ENCODE measurements at regions not wholly inside any gene's neighbourhood (a gene's known extent, or its start where the extent isn't known, plus 50 kb on each side); places are given as distances from the start of the nearest gene placed in this dataset.

DNA sequence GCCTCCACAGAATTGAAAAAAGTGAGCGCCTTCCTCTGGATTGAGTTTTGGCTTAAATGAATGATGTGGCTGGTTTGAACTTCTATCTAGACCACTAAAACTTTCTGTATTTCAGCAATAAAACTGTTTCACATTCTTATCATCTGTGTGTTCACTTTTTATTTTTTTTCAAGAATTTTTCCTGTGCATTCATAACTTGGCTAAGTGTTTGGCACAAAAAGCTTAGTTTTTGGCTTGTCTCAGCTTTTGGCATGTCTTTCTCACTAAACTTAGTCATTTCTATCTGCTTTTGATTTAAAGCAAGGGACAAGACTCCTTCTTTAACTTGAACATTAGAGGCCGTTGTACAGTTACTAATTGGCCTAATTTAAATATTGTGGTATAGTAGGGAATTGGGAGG lies 1015.1 kb downstream of the EPHA7 start:
- TF ChIP-seq CTBP2 (IDR thresholded peaks at IDR 0.05; ENCODE audit: borderline replicate concordance, insufficient read depth, insufficient read length, low read length): no peak
- no peak for TF ChIP-seq CREB1 (IDR thresholded peaks at IDR 0.05)
- no peak for TF ChIP-seq BACH1 (IDR thresholded peaks at IDR 0.05; ENCODE audit: low read length)
- no peak for TF ChIP-seq RNF2 (IDR thresholded peaks at IDR 0.05; ENCODE audit: borderline replicate concordance, low read depth, low read length, missing control alignments, poor library complexity, severe bottlenecking)
- TF ChIP-seq EP300 (IDR thresholded peaks at IDR 0.05; ENCODE audit: borderline replicate concordance in 1 of 2, low read depth in 2 of 2, low read length in 2 of 2): no peak
- TF ChIP-seq RFX5 (IDR thresholded peaks at IDR 0.05; ENCODE audit: borderline replicate concordance, low read depth, low read length): no peak
- no peak overlapping the region for H2BK15ac ChIP-seq (ENCODE audit: low read length)
- H4K5ac ChIP-seq (ENCODE audit: insufficient read length, low read depth, low read length): no peak overlapping the region
- no peaks in the 10 kb centered on the region for H3K79me1 ChIP-seq (ENCODE audit: low read depth, low read length)
- no peak overlapping the region for H3K4me3 ChIP-seq (ENCODE audit: extremely low read depth in 1 of 4, insufficient read depth in 2 of 4, low read depth in 3 of 4, low read length in 4 of 4)
- no peak overlapping the region for H4K8ac ChIP-seq (ENCODE audit: extremely low read depth, insufficient read depth, low read length)
- no peak overlapping the region for H2BK12ac ChIP-seq (ENCODE audit: low read depth, low read length)
- no peak overlapping the region for H3K18ac ChIP-seq (ENCODE audit: extremely low read depth, low read length)
- no peak overlapping the region for H2AFZ ChIP-seq (ENCODE audit: low read length)
- no peak overlapping the region for H3K23ac ChIP-seq (ENCODE audit: insufficient read length)
- peaks cover 0 to 5% of the 10 kb centered on the region in 2 experiments; a peak in 1 of 4 replicates for H3K9me3 ChIP-seq (ENCODE audit: insufficient read depth in 2 of 2, low read depth in 1 of 2, low read length in 1 of 2)
- no peak overlapping the region for H2AK5ac ChIP-seq (ENCODE audit: low read depth, low read length)
- no peaks in the 10 kb centered on the region for H3K23me2 ChIP-seq (ENCODE audit: low read depth, low read length)
- H3K14ac ChIP-seq (ENCODE audit: insufficient read length): no peak overlapping the region
- CTCF ChIA-PET (ENCODE audit: partially characterized antibody): no interaction called here
- no peak overlapping the region for H4K91ac ChIP-seq (replicated peaks; ENCODE audit: insufficient read length, low read length)
- H3K4ac ChIP-seq (replicated peaks; ENCODE audit: insufficient read length, low read depth, low read length): no peak overlapping the region
- no peaks in the 10 kb centered on the region for H3K27me3 ChIP-seq (replicated peaks in 1 of 4; ENCODE audit: control insufficient read depth in 3 of 4, extremely low read depth in 1 of 4, insufficient read depth in 3 of 4, low read length in 3 of 4)
- no peak overlapping the region for H2BK120ac ChIP-seq (replicated peaks; ENCODE audit: low read depth, low read length)
- H3K27ac ChIP-seq (ENCODE audit: low read depth, low read length): no peak overlapping the region
- no peak overlapping the region for H3K56ac ChIP-seq (replicated peaks; ENCODE audit: insufficient read length, low read depth, low read length)
- POLR2A ChIA-PET (ENCODE audit: partially characterized antibody): no interaction called here
- H3K36me3 ChIP-seq (ENCODE audit: control insufficient read depth in 2 of 4, insufficient read depth in 4 of 4, low read length in 3 of 4): no peaks in the 10 kb centered on the region
- no peak overlapping the region for H2BK5ac ChIP-seq (ENCODE audit: low read depth, low read length)
- no peaks in the 10 kb centered on the region for H3K4me1 ChIP-seq (replicated peaks in 1 of 4; ENCODE audit: control insufficient read depth in 3 of 4, insufficient read depth in 4 of 4, low read length in 3 of 4)
- no peaks in the 10 kb centered on the region for H4K20me1 ChIP-seq (replicated peaks in 1 of 2; ENCODE audit: control insufficient read depth in 1 of 2, insufficient read depth in 2 of 2, low read length in 2 of 2)
- H3K79me2 ChIP-seq (ENCODE audit: control insufficient read depth in 1 of 2, insufficient read depth in 2 of 2, low read length in 2 of 2): no peaks in the 10 kb centered on the region
- DNase-seq (ENCODE audit: low read depth in 1 of 2, low spot score in 2 of 2): no peak
- H3K4me2 ChIP-seq (ENCODE audit: insufficient read depth in 1 of 2, low read depth in 2 of 2, low read length in 2 of 2): no peak overlapping the region
- no peak overlapping the region for H3K9ac ChIP-seq (replicated peaks in 1 of 4; ENCODE audit: extremely low read depth in 1 of 4, low read depth in 3 of 4, low read length in 3 of 4)
- 64% methylated on average over 2 of the region's 2 CpGs; no CpG with 5 or more reads in 1 of the 2 experiments for WGBS, 2 experiments (ENCODE audit: extremely low coverage in 1 of 2, insufficient coverage in 1 of 2, insufficient read length in 1 of 2, insufficient replicate concordance in 2 of 2, low coverage in 1 of 2, low lambda C conversion rate in 2 of 2, missing lambda C conversion rate in 1 of 2)
- H2BK20ac ChIP-seq (ENCODE audit: low read length): no peak overlapping the region
- FAIRE-seq: no peak

Measured in H1 (cell line).